Fibroblast of lung (primary cell): ENCODE measurements at regions not wholly inside any gene's neighbourhood (a gene's known extent, or its start where the extent isn't known, plus 50 kb on each side); places are given as distances from the start of the nearest gene placed in this dataset.

Experiments
- DNase-seq, 2 donors: peaks; one replicate each; pipeline versions ENCODE4 v3.0.0 to v3.0.0-alpha.2; 2010; ENCODE audit warnings: low read depth in 2 of 2
- H2AFZ ChIP-seq: 2 replicates; pipeline ENCODE4 v1.5.1; 2012; ENCODE audit warnings: low read length, control low read depth, inconsistent platforms
- H3K27ac ChIP-seq: 2 replicates; pipeline ENCODE4 v1.5.1; 2011; ENCODE audit warnings: low read length, control low read depth; ENCODE audit not compliant: insufficient read depth
- H3K27me3 ChIP-seq: 2 replicates; pipeline ENCODE4 v1.5.1; 2011; ENCODE audit warnings: mild to moderate bottlenecking, low read length; ENCODE audit not compliant: control insufficient read depth, insufficient read depth
- H3K36me3 ChIP-seq: 2 replicates; pipeline ENCODE4 v1.5.1; 2011; ENCODE audit warnings: low read length; ENCODE audit not compliant: control insufficient read depth, insufficient read depth
- H3K4me1 ChIP-seq: 2 replicates; pipeline ENCODE4 v1.5.1; 2011; ENCODE audit warnings: low read length; ENCODE audit not compliant: control insufficient read depth, insufficient read depth; ENCODE audit errors: extremely low read depth
- H3K4me2 ChIP-seq: 2 replicates; pipeline ENCODE4 v1.5.1; 2011; ENCODE audit warnings: low read length, control low read depth; ENCODE audit not compliant: insufficient read depth; ENCODE audit errors: extremely low read depth
- H3K4me3 ChIP-seq, 4 experiments: fragments of 200-600 bp in 1 of 4; sonication (generic) in 1 of 4; replicated peaks in 1 of 4; 2 replicates each; pipeline ENCODE4 v1.5.1; 2011 to 2016; ENCODE audit warnings: low read length in 4 of 4, low read depth in 3 of 4, mild to moderate bottlenecking in 3 of 4, control low read depth in 2 of 4, inconsistent platforms in 1 of 4, mixed read lengths in 1 of 4; ENCODE audit not compliant: insufficient read depth in 1 of 4; ENCODE audit errors: control extremely low read depth in 1 of 4
- H3K79me2 ChIP-seq: 2 replicates; pipeline ENCODE4 v1.5.1; 2012; ENCODE audit warnings: mild to moderate bottlenecking, low read length, inconsistent platforms; ENCODE audit not compliant: control insufficient read depth, insufficient read depth
- H3K9ac ChIP-seq: 2 replicates; pipeline ENCODE4 v1.5.1; 2011; ENCODE audit warnings: mild to moderate bottlenecking, low read length, control low read depth; ENCODE audit not compliant: insufficient read depth
- H3K9me3 ChIP-seq: 2 replicates; pipeline ENCODE4 v1.5.1; 2012; ENCODE audit warnings: low read depth, low read length; ENCODE audit not compliant: control insufficient read depth, insufficient read depth
- H4K20me1 ChIP-seq: 2 replicates; pipeline ENCODE4 v1.5.1; 2011; ENCODE audit warnings: low read length; ENCODE audit not compliant: control insufficient read depth, insufficient read depth; ENCODE audit errors: extremely low read depth
- EZH2 ChIP-seq: IDR thresholded peaks from 2 replicates; pipeline ENCODE4 v1.5.1; 2012; ENCODE audit warnings: low read length, control low read depth, mild to moderate bottlenecking; ENCODE audit errors: missing control alignments
- TF ChIP-seq, protein P1 (sequence below), 2 donors: IDR thresholded peaks in 1 of 2; conservative IDR thresholded peaks in 1 of 2; 1 replicate in 1 of 2; 2 replicates in 1 of 2; pipeline ENCODE4 v1.5.1; 2011 to 2012; ENCODE audit warnings: low read length in 2 of 2, control low read depth in 1 of 2, inconsistent platforms in 1 of 2, low read depth in 1 of 2, mild to moderate bottlenecking in 1 of 2

DNA sequence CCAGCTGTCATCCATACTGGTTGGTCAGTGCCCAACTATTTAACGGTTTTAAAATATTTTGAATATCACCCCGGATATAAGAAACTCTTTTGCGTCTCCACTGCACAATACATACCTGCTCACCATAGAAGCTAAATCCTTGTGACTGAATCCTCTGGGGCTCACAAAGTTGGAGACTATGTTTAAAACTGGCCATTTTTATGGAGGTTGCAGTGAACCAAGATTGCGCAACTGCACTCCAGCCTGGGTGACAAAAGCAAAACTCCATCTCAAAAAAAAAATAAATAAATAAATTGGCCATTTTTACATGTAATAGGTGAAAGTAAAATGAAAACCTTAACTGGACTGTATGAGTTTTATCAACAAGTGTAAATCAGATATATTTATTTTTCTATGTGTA lies 55.6 kb upstream of the TMEM17 start:
- TF ChIP-seq, protein P1, sequence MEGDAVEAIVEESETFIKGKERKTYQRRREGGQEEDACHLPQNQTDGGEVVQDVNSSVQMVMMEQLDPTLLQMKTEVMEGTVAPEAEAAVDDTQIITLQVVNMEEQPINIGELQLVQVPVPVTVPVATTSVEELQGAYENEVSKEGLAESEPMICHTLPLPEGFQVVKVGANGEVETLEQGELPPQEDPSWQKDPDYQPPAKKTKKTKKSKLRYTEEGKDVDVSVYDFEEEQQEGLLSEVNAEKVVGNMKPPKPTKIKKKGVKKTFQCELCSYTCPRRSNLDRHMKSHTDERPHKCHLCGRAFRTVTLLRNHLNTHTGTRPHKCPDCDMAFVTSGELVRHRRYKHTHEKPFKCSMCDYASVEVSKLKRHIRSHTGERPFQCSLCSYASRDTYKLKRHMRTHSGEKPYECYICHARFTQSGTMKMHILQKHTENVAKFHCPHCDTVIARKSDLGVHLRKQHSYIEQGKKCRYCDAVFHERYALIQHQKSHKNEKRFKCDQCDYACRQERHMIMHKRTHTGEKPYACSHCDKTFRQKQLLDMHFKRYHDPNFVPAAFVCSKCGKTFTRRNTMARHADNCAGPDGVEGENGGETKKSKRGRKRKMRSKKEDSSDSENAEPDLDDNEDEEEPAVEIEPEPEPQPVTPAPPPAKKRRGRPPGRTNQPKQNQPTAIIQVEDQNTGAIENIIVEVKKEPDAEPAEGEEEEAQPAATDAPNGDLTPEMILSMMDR (conservative IDR thresholded peaks at IDR 0.05 in 1 of 2, IDR thresholded peaks at IDR 0.05 in 1 of 2; ENCODE audit: low read depth in 1 of 2, low read length in 2 of 2): no peak
- no peak for TF ChIP-seq EZH2
- Histone ChIP-seq H3K36me3 (no peaks in the 10 kb centered on the region), H3K4me1 (no peaks in the 10 kb centered on the region), H3K4me2 (no peak overlapping the region), H3K4me3 (no peak overlapping the region), H3K79me2 (no peaks in the 10 kb centered on the region), H3K27me3 (no peaks in the 10 kb centered on the region), H4K20me1 (no peaks in the 10 kb centered on the region), H3K9me3 (no peaks in the 10 kb centered on the region), H3K27ac (no peak overlapping the region), H3K9ac (no peak overlapping the region), H2AFZ (no peak overlapping the region)
- no peak for DNase-seq

DNA sequence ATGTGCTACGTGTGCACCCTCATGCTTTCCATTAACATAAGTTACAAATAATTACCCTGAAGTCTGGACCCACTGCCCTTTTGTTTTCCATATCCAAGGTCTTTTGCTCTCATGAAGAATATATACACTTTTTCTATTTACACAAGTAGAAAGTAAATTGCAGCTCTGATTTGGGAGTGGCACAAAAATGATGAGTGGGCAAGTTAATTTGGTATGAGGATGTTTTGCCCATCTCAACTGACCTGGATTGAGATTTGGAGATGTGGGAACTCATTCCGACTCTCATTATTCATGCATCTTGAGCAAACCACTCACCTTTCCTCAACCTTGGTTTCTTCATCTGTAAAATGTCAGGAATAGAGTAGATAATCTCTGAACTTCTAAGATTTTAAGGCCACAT lies 53.6 kb upstream of the TMEM17 start:
- H3K9me3 ChIP-seq: no peaks in the 10 kb centered on the region
- no peaks in the 10 kb centered on the region for H3K27me3 ChIP-seq
- H3K4me2 ChIP-seq: no peak overlapping the region
- no peaks in the 10 kb centered on the region for H3K4me1 ChIP-seq
- H3K4me3 ChIP-seq: no peak overlapping the region
- no peaks in the 10 kb centered on the region for H4K20me1 ChIP-seq
- H3K9ac ChIP-seq: no peak overlapping the region
- H3K27ac ChIP-seq: no peak overlapping the region
- no peaks in the 10 kb centered on the region for H3K36me3 ChIP-seq
- TF ChIP-seq EZH2: no peak
- TF ChIP-seq, protein P1 (conservative IDR thresholded peaks at IDR 0.05 in 1 of 2, IDR thresholded peaks at IDR 0.05 in 1 of 2; ENCODE audit: low read depth in 1 of 2, low read length in 2 of 2): no peak
- no peaks in the 10 kb centered on the region for H3K79me2 ChIP-seq
- no peak overlapping the region for H2AFZ ChIP-seq
- no peak for DNase-seq

DNA sequence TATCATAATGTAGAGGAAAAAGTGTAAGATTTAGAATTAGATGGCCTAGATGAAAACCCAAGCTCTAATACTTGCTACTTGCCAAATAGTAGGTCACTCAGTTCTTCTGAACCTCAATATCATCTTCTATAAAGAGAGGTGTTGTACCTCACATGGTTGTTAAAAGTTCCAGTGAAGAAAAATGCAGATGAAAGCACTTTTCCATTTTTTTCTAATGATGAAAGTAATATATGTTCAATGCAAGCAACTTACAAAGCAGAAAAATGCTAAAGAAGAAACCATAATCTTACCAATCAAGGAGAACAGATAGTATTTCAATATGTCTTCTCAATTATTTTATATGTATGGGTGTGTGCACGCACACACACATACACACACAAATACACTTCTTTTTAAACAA lies 52.7 kb upstream of the TMEM17 start:
- Histone ChIP-seq H3K36me3 (no peaks in the 10 kb centered on the region), H3K79me2 (no peaks in the 10 kb centered on the region), H3K4me1 (no peaks in the 10 kb centered on the region), H3K27ac (no peak overlapping the region), H3K4me2 (no peak overlapping the region), H2AFZ (no peak overlapping the region), H3K4me3 (no peak overlapping the region), H4K20me1 (no peaks in the 10 kb centered on the region), H3K9me3 (no peaks in the 10 kb centered on the region), H3K9ac (no peak overlapping the region), H3K27me3 (no peaks in the 10 kb centered on the region)
- DNase-seq: no peak
- no peak for TF ChIP-seq EZH2
- TF ChIP-seq, protein P1 (conservative IDR thresholded peaks at IDR 0.05 in 1 of 2, IDR thresholded peaks at IDR 0.05 in 1 of 2; ENCODE audit: low read depth in 1 of 2, low read length in 2 of 2): no peak
